ENCODE measurements at regions not wholly inside any gene's neighbourhood (a gene's known extent, or its start where the extent isn't known, plus 50 kb on each side); places are given as distances from the start of the nearest gene placed in this dataset.

DNA sequence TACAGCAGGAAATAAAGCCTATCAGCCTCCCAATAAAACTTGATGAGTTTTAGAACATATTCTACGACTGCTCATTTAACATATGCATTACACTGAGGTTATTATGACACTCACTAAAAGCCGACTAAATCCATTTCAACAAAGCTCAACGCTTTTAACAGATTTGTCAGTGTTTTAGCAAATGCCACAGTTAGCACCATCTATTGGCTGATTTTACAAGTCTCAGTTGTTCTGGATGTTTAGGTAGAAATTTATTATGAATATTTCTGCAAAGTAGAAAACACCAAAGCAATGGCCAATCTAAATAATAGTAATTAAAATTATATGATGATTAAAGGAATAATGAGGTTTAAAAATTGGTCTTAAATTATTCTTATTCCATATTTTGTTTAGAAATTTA lies 993.2 kb upstream of the PCDH7 start:
- WGBS (ENCODE audit: low lambda C conversion rate): 3% methylated on average over 3 of the region's 3 CpGs
- H2AFZ ChIP-seq (ENCODE audit: low read length): no peak overlapping the region
- FAIRE-seq (no peak), DNase-seq (ENCODE audit: low spot score) (no peak), ATAC-seq (no peak)
- no peaks in the 10 kb centered on the region for H3K4me1 ChIP-seq (ENCODE audit: insufficient read depth, low read length)
- H3K79me2 ChIP-seq (ENCODE audit: insufficient read depth, low read length): no peaks in the 10 kb centered on the region
- H3K27ac ChIP-seq (ENCODE audit: extremely low read length, insufficient read depth, low read length): no peak overlapping the region
- in situ Hi-C loops (cut with HindIII; ENCODE audit: extremely low pct_ligation_motif_present, low pct_unique_long_range_greater_than_20kb) (no loop called here), intact Hi-C loops (cut with micrococcal nuclease; ENCODE audit: unreplicated experiment) (no loop called here)
- H3K9ac ChIP-seq (ENCODE audit: insufficient read depth, low read depth, low read length): no peak overlapping the region
- H3K36me3 ChIP-seq (replicated peaks in 1 of 2; ENCODE audit: control insufficient read depth in 1 of 2, insufficient read depth in 2 of 2, low read length in 2 of 2): no peaks in the 10 kb centered on the region
- ChIA-PET CTCF (ENCODE audit: low intra/inter-chr PET ratio, low total read pairs) (no interaction called here), POLR2A (no interaction called here)
- H3K4me2 ChIP-seq (ENCODE audit: low read depth, low read length): no peak overlapping the region
- H3K9me3 ChIP-seq (ENCODE audit: low read length): peaks cover 35% of the 10 kb centered on the region
- TF ChIP-seq NR1H2 (CRISPR knock-in tag; IDR thresholded peaks at IDR 0.05; ENCODE audit: borderline replicate concordance, low read depth): no peak
- no peak for TF ChIP-seq IKZF1 (IDR thresholded peaks at IDR 0.05)
- TF ChIP-seq DNMT1 (CRISPR knock-in tag; IDR thresholded peaks at IDR 0.05): no peak
- TF ChIP-seq ZNF354B (CRISPR knock-in tag; IDR thresholded peaks at IDR 0.05): no peak
- no peak for TF ChIP-seq ZFAT (CRISPR knock-in tag; conservative IDR thresholded peaks at IDR 0.05)
- TF ChIP-seq ZBTB44 (CRISPR knock-in tag; IDR thresholded peaks at IDR 0.05): no peak
- TF ChIP-seq JUND (CRISPR knock-in tag; IDR thresholded peaks at IDR 0.05): no peak
- TF ChIP-seq ZNF761 (CRISPR knock-in tag; conservative IDR thresholded peaks at IDR 0.05): no peak
- TF ChIP-seq, protein P1, sequence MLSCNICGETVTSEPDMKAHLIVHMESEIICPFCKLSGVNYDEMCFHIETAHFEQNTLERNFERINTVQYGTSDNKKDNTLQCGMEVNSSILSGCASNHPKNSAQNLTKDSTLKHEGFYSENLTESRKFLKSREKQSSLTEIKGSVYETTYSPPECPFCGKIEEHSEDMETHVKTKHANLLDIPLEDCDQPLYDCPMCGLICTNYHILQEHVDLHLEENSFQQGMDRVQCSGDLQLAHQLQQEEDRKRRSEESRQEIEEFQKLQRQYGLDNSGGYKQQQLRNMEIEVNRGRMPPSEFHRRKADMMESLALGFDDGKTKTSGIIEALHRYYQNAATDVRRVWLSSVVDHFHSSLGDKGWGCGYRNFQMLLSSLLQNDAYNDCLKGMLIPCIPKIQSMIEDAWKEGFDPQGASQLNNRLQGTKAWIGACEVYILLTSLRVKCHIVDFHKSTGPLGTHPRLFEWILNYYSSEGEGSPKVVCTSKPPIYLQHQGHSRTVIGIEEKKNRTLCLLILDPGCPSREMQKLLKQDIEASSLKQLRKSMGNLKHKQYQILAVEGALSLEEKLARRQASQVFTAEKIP (CRISPR knock-in tag; IDR thresholded peaks at IDR 0.05; ENCODE audit: borderline replicate concordance): no peak
- no peak for TF ChIP-seq ZNF557 (CRISPR knock-in tag; IDR thresholded peaks at IDR 0.05)
- no peak for TF ChIP-seq TEAD2 (CRISPR knock-in tag; IDR thresholded peaks at IDR 0.05)
- TF ChIP-seq ZNF724P (CRISPR knock-in tag; IDR thresholded peaks at IDR 0.05; ENCODE audit: borderline replicate concordance): no peak
- no peak overlapping the region for H3K4me3 ChIP-seq (replicated peaks in 1 of 3; ENCODE audit: insufficient read depth in 1 of 3, low read depth in 2 of 3, low read length in 3 of 3)
- no TSS peak for BruUV-seq (replicated peaks)
- no peaks in the 10 kb centered on the region for H3K27me3 ChIP-seq (ENCODE audit: control insufficient read depth in 1 of 2, insufficient read depth in 2 of 2, low read length in 2 of 2)
- no peaks in the 10 kb centered on the region for H4K20me1 ChIP-seq (ENCODE audit: insufficient read depth, low read length)
